SK-N-SH treated with all-trans-retinoic acid at 6 μM for 48 hours (cell line): ENCODE measurements at regions not wholly inside any gene's neighbourhood (a gene's known extent, or its start where the extent isn't known, plus 50 kb on each side); places are given as distances from the start of the nearest gene placed in this dataset.
A peak's percentile ranks its signal among the peaks of the same experiment; 100 is the strongest.

Source experiments
- ATAC-seq: fragments of 200-7000 bp; cut with Tn5 transposase; 3 replicates; pipeline ENCODE4 v1.9.1; 2020; ENCODE audit warnings: mild to moderate bottlenecking, moderate library complexity
- BACH2 ChIP-seq: fragments of 250-450 bp; sonication (Bioruptor Pico); IDR thresholded peaks from 2 replicates; pipeline ENCODE4 v1.9.0; 2021; ENCODE audit warnings: mild to moderate bottlenecking, borderline replicate concordance
- CREB5 ChIP-seq: fragments of 250-450 bp; sonication (Bioruptor Pico); IDR thresholded peaks from 2 replicates; pipeline ENCODE4 v1.5.1; 2020; ENCODE audit warnings: low read depth, mild to moderate bottlenecking, moderate library complexity
- CSDC2 ChIP-seq: fragments of 250-450 bp; sonication (Bioruptor Pico); IDR thresholded peaks from 2 replicates; pipeline ENCODE4 v1.5.0; 2020; ENCODE audit warnings: mild to moderate bottlenecking, moderate library complexity
- CSRNP3 ChIP-seq: fragments of 250-450 bp; sonication (Bioruptor Pico); IDR thresholded peaks from 2 replicates; pipeline ENCODE4 v1.5.1; 2021; ENCODE audit warnings: mild to moderate bottlenecking, moderate library complexity
- GLIS3 ChIP-seq: fragments of 250-450 bp; sonication (Bioruptor Pico); IDR thresholded peaks from 2 replicates; pipeline ENCODE4 v1.5.0; 2020; ENCODE audit warnings: mild to moderate bottlenecking, moderate library complexity
- ISL1 ChIP-seq: fragments of 250-450 bp; sonication (Bioruptor Pico); IDR thresholded peaks from 2 replicates; pipeline ENCODE4 v2.1.2; 2022; ENCODE audit warnings: mild to moderate bottlenecking, moderate library complexity
- OSR1 ChIP-seq: fragments of 250-450 bp; sonication (Bioruptor Pico); IDR thresholded peaks from 2 replicates; pipeline ENCODE4 v1.8.0; 2022; ENCODE audit warnings: moderate library complexity, mild to moderate bottlenecking, inconsistent platforms
- PATZ1 ChIP-seq: fragments of 250-450 bp; sonication (Bioruptor Pico); IDR thresholded peaks from 2 replicates; pipeline ENCODE4 v1.8.0; 2020; ENCODE audit warnings: mild to moderate bottlenecking, moderate library complexity, borderline replicate concordance
- POU6F1 ChIP-seq: fragments of 250-450 bp; sonication (Bioruptor Pico); IDR thresholded peaks from 2 replicates; pipeline ENCODE4 v1.8.0; 2021; ENCODE audit warnings: low read depth, mild to moderate bottlenecking, moderate library complexity, borderline replicate concordance
- PPARA ChIP-seq: fragments of 250-450 bp; sonication (Bioruptor Pico); IDR thresholded peaks from 2 replicates; pipeline ENCODE4 v1.5.0; 2020; ENCODE audit warnings: mild to moderate bottlenecking, borderline replicate concordance
- RARB ChIP-seq: fragments of 250-450 bp; sonication (Bioruptor Pico); IDR thresholded peaks from 2 replicates; pipeline ENCODE4 v1.8.0; 2021; ENCODE audit warnings: mild to moderate bottlenecking, moderate library complexity
- TCF4 ChIP-seq: fragments of 250-450 bp; sonication (Bioruptor Pico); IDR thresholded peaks from 2 replicates; pipeline ENCODE4 v1.8.0; 2021; ENCODE audit warnings: mild to moderate bottlenecking, moderate library complexity, borderline replicate concordance
- TOX ChIP-seq: fragments of 250-450 bp; sonication (Bioruptor Pico); IDR thresholded peaks from 2 replicates; pipeline ENCODE4 v1.8.0; 2021; ENCODE audit warnings: mild to moderate bottlenecking, moderate library complexity, borderline replicate concordance
- TSHZ2 ChIP-seq: fragments of 250-450 bp; sonication (Bioruptor Pico); IDR thresholded peaks from 2 replicates; pipeline ENCODE4 v1.5.0; 2020; ENCODE audit warnings: mild to moderate bottlenecking, moderate library complexity
- ZC3H10 ChIP-seq: fragments of 250-450 bp; sonication (Bioruptor Pico); IDR thresholded peaks from 2 replicates; pipeline ENCODE4 v1.5.1; 2021; ENCODE audit warnings: mild to moderate bottlenecking, moderate library complexity
- ZFP3 ChIP-seq: fragments of 250-450 bp; sonication (Bioruptor Pico); IDR thresholded peaks from 2 replicates; pipeline ENCODE4 v1.5.0; 2020; ENCODE audit warnings: mild to moderate bottlenecking, moderate library complexity
- ZFP30 ChIP-seq: fragments of 450-650 bp; formaldehyde crosslinking; IDR thresholded peaks from 2 replicates; pipeline ENCODE4 v1.5.0; 2022; ENCODE audit warnings: mild to moderate bottlenecking, moderate library complexity
- ZNF565 ChIP-seq: fragments of 450-650 bp; formaldehyde crosslinking; conservative IDR thresholded peaks from 2 replicates; pipeline ENCODE4 v1.5.0; 2020; ENCODE audit warnings: low read depth, mild to moderate bottlenecking, moderate library complexity
- ZNF70 ChIP-seq: fragments of 450-650 bp; formaldehyde crosslinking; IDR thresholded peaks from 2 replicates; pipeline ENCODE4 v1.5.0; 2020; ENCODE audit warnings: mild to moderate bottlenecking, moderate library complexity

- TF ChIP-seq ZNF565 (CRISPR knock-in tag) (no peak), BACH2 (CRISPR knock-in tag) (no peak), GLIS3 (no peak), TSHZ2 (CRISPR knock-in tag) (no peak), POU6F1 (CRISPR knock-in tag) (no peak), TOX (no peak), RARB (CRISPR knock-in tag) (no peak), OSR1 (CRISPR knock-in tag) (no peak), ZC3H10 (no peak)
- peak; percentile 93 for ATAC-seq
Measured at GRCh38 chr13:90968166-90968904, 379.2 kb upstream of the MIR17HG start.

GRCh38 chr13:90974249-90974975 is 373.1 kb upstream of the MIR17HG start:
- TF ChIP-seq RARB (CRISPR knock-in tag) (no peak), CSRNP3 (CRISPR knock-in tag) (no peak), TSHZ2 (CRISPR knock-in tag) (no peak), PPARA (CRISPR knock-in tag) (no peak), PATZ1 (no peak), ZNF70 (no peak), CREB5 (CRISPR knock-in tag) (no peak), ZFP30 (CRISPR knock-in tag) (no peak), ZNF565 (CRISPR knock-in tag) (no peak), ZFP3 (CRISPR knock-in tag) (no peak), ISL1 (CRISPR knock-in tag) (no peak), CSDC2 (CRISPR knock-in tag) (no peak), TCF4 (no peak)
- ATAC-seq = no peak
